ENCODE measurements at regions not wholly inside any gene's neighbourhood (a gene's known extent, or its start where the extent isn't known, plus 50 kb on each side); places are given as distances from the start of the nearest gene placed in this dataset.

DNA sequence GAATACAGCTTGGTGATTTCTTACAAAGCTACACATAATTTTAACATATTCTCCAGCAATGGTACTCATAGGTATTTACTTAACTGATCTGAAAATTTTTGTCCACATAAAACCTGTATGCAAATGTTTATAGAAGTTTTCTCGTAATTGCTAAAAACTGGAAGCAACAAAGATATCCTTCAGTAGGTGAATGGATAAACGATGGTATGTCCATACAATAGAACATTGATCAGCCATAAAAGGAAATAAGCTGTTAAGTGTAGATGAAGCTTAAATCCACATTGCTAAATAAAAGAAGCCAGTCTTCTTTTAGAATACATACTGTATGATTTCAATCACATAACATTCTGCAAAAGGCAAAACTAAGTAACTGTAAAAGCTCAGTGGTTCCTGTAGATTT is 224.8 kb upstream of the DPYD start:
- ChIA-PET POLR2A (ENCODE audit: low non-redundant PET) (no interaction called here), CTCF (no interaction called here)
- Histone ChIP-seq H3K27me3 (replicated peaks; ENCODE audit: insufficient read depth, low read depth, low read length, poor library complexity) (no peaks in the 10 kb centered on the region), H3K27ac (ENCODE audit: low read depth, low read length, poor library complexity, severe bottlenecking) (no peak overlapping the region), H3K9me3 (ENCODE audit: low read depth, low read length, poor library complexity, severe bottlenecking) (no peaks in the 10 kb centered on the region), H3K4me3 (ENCODE audit: low read depth, low read length, poor library complexity, severe bottlenecking) (no peak overlapping the region), H3K4me1 (ENCODE audit: insufficient read depth, low read length, poor library complexity, severe bottlenecking) (no peaks in the 10 kb centered on the region), H3K36me3 (ENCODE audit: insufficient read depth, low read length, poor library complexity, severe bottlenecking) (no peaks in the 10 kb centered on the region)
- intact Hi-C loops (cut with micrococcal nuclease; ENCODE audit: unreplicated experiment): no loop called here
- no peak for DNase-seq (ENCODE audit: low spot score)
- TF ChIP-seq, protein P1, sequence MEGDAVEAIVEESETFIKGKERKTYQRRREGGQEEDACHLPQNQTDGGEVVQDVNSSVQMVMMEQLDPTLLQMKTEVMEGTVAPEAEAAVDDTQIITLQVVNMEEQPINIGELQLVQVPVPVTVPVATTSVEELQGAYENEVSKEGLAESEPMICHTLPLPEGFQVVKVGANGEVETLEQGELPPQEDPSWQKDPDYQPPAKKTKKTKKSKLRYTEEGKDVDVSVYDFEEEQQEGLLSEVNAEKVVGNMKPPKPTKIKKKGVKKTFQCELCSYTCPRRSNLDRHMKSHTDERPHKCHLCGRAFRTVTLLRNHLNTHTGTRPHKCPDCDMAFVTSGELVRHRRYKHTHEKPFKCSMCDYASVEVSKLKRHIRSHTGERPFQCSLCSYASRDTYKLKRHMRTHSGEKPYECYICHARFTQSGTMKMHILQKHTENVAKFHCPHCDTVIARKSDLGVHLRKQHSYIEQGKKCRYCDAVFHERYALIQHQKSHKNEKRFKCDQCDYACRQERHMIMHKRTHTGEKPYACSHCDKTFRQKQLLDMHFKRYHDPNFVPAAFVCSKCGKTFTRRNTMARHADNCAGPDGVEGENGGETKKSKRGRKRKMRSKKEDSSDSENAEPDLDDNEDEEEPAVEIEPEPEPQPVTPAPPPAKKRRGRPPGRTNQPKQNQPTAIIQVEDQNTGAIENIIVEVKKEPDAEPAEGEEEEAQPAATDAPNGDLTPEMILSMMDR (conservative IDR thresholded peaks at IDR 0.05; ENCODE audit: low read depth, low read length): no peak
- TF ChIP-seq EZH2 (IDR thresholded peaks at IDR 0.05; ENCODE audit: borderline replicate concordance, low read depth, low read length, poor library complexity, severe bottlenecking): no peak
- no TSS peak for BruUV-seq (replicated peaks)

DNA sequence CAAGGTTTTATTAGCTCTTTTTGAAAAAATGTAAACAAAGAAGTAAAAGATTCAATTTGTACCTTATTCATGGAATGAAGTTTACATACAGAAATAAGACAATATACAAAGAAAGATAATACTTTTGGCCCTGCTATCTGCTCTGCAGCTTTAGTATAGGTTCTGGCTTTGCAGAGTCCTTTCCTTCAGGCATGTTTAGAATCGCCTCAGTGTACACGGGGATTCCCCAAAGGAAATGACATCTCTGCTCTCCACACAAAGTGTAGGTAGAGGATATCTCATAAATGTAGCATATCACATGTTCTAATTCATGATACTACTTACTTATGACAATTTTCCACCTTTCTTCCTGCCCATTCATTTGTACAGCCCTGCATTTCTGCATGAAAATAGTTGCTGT is 222.6 kb upstream of the DPYD start:
- no peaks in the 10 kb centered on the region for H3K9me3 ChIP-seq (ENCODE audit: low read depth, low read length, poor library complexity, severe bottlenecking)
- H3K27ac ChIP-seq (ENCODE audit: low read depth, low read length, poor library complexity, severe bottlenecking): no peak overlapping the region
- DNase-seq (ENCODE audit: low spot score): no peak
- H3K4me1 ChIP-seq (ENCODE audit: insufficient read depth, low read length, poor library complexity, severe bottlenecking): no peaks in the 10 kb centered on the region
- CTCF ChIA-PET: no interaction called here
- no peaks in the 10 kb centered on the region for H3K36me3 ChIP-seq (ENCODE audit: insufficient read depth, low read length, poor library complexity, severe bottlenecking)
- H3K27me3 ChIP-seq (replicated peaks; ENCODE audit: insufficient read depth, low read depth, low read length, poor library complexity): no peaks in the 10 kb centered on the region
- BruUV-seq (replicated peaks): no TSS peak
- intact Hi-C loops (cut with micrococcal nuclease; ENCODE audit: unreplicated experiment): no loop called here
- TF ChIP-seq EZH2 (IDR thresholded peaks at IDR 0.05; ENCODE audit: borderline replicate concordance, low read depth, low read length, poor library complexity, severe bottlenecking): no peak
- TF ChIP-seq, protein P1 (conservative IDR thresholded peaks at IDR 0.05; ENCODE audit: low read depth, low read length): no peak
- no peak overlapping the region for H3K4me3 ChIP-seq (ENCODE audit: low read depth, low read length, poor library complexity, severe bottlenecking)
- POLR2A ChIA-PET (ENCODE audit: low non-redundant PET): no interaction called here

DNA sequence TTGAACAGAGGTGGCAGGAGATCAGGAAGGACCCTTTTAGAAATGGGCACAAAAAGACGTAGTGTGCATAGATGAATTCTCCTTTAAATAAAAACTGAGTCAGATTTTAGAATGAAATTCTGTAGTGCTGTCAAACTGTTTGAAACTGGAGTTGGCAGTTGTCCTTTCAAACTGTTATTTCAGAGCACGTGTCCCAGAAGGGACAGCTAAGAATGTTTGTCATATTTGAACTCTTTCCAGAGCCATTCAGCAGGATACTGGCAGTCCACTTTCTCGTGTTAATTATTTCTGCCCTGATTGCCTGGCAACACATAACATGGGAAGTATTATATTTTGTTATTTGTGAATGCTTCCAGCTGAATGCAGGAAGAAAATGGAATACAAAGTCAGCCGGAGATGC is 212.3 kb upstream of the DPYD start:
- TF ChIP-seq EZH2 (IDR thresholded peaks at IDR 0.05; ENCODE audit: borderline replicate concordance, low read depth, low read length, poor library complexity, severe bottlenecking): no peak
- DNase-seq (ENCODE audit: low spot score): no peak
- Histone ChIP-seq H3K4me1 (ENCODE audit: insufficient read depth, low read length, poor library complexity, severe bottlenecking) (no peaks in the 10 kb centered on the region), H3K4me3 (ENCODE audit: low read depth, low read length, poor library complexity, severe bottlenecking) (no peak overlapping the region), H3K27ac (ENCODE audit: low read depth, low read length, poor library complexity, severe bottlenecking) (no peak overlapping the region), H3K27me3 (replicated peaks; ENCODE audit: insufficient read depth, low read depth, low read length, poor library complexity) (no peaks in the 10 kb centered on the region), H3K36me3 (ENCODE audit: insufficient read depth, low read length, poor library complexity, severe bottlenecking) (no peaks in the 10 kb centered on the region), H3K9me3 (ENCODE audit: low read depth, low read length, poor library complexity, severe bottlenecking) (no peaks in the 10 kb centered on the region)
- POLR2A ChIA-PET (ENCODE audit: low non-redundant PET): no interaction called here
- intact Hi-C loops (cut with micrococcal nuclease; ENCODE audit: unreplicated experiment): no loop called here
- CTCF ChIA-PET: no interaction called here
- BruUV-seq (replicated peaks): no TSS peak

DNA sequence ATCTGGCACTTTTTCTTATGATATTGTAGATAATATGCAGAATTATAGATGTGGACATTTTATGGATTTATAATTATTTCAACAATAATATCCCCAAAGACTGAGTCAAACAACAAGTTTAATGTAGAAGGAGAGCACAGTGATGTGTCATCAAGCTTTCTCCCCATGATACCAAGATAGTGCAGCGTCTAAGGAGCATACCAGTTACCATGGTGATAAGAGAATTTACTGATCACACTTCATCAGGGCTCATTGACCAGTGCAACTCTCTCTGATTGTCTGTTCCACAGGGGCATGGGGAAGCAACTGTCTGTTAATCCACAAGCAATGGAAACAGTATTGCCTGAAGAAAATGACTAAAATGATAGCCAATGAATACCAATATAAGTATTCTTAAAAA is 209.6 kb upstream of the DPYD start:
- Histone ChIP-seq H3K36me3 (ENCODE audit: insufficient read depth, low read length, poor library complexity, severe bottlenecking) (no peaks in the 10 kb centered on the region), H3K27me3 (replicated peaks; ENCODE audit: insufficient read depth, low read depth, low read length, poor library complexity) (no peaks in the 10 kb centered on the region), H3K9me3 (ENCODE audit: low read depth, low read length, poor library complexity, severe bottlenecking) (no peaks in the 10 kb centered on the region), H3K4me3 (ENCODE audit: low read depth, low read length, poor library complexity, severe bottlenecking) (no peak overlapping the region), H3K4me1 (ENCODE audit: insufficient read depth, low read length, poor library complexity, severe bottlenecking) (no peaks in the 10 kb centered on the region), H3K27ac (ENCODE audit: low read depth, low read length, poor library complexity, severe bottlenecking) (no peak overlapping the region)
- BruUV-seq (replicated peaks): no TSS peak
- ChIA-PET POLR2A (ENCODE audit: low non-redundant PET) (no interaction called here), CTCF (no interaction called here)
- TF ChIP-seq EZH2 (IDR thresholded peaks at IDR 0.05; ENCODE audit: borderline replicate concordance, low read depth, low read length, poor library complexity, severe bottlenecking): no peak
- TF ChIP-seq, protein P1 (conservative IDR thresholded peaks at IDR 0.05; ENCODE audit: low read depth, low read length): no peak
- intact Hi-C loops (cut with micrococcal nuclease; ENCODE audit: unreplicated experiment): no loop called here
- DNase-seq (ENCODE audit: low spot score): no peak

Data from A673 (cell line).